OCI-LY3 (cell line): ENCODE measurements at regions not wholly inside any gene's neighbourhood (a gene's known extent, or its start where the extent isn't known, plus 50 kb on each side); places are given as distances from the start of the nearest gene placed in this dataset.
A peak's percentile ranks its signal among the peaks of the same experiment; 100 is the strongest.

Experiments
- H2AFZ ChIP-seq: fragments of 200-600, 300-600 bp; shearing (Covaris generic); 2 replicates; pipeline ENCODE4 v1.6.0; 2014; ENCODE audit warnings: antibody characterized with exemption, low read depth, low read length
- H3K27ac ChIP-seq: fragments of 200-600, 300-600 bp; sonication (generic); 2 replicates; pipeline ENCODE4 v1.5.1; 2014; ENCODE audit warnings: mild to moderate bottlenecking, low read length, moderate library complexity, mixed read lengths
- H3K27me3 ChIP-seq: fragments of 200-600, 300-600 bp; sonication (generic); 2 replicates; pipeline ENCODE4 v1.6.1; 2014; ENCODE audit warnings: low read depth, low read length, mixed read lengths
- H3K36me3 ChIP-seq: fragments of 200-600, 300-600 bp; sonication (generic); replicated peaks from 2 replicates; pipeline ENCODE3; 2014; ENCODE audit warnings: low read depth, low read length, mixed read lengths
- H3K4me1 ChIP-seq: fragments of 300-600, 200-600 bp; sonication (generic); 2 replicates; pipeline ENCODE4 v1.6.1; 2014; ENCODE audit warnings: low read length, mixed read lengths
- H3K4me2 ChIP-seq: fragments of 200-600, 300-600 bp; sonication (generic); 2 replicates; pipeline ENCODE4 v1.6.1; 2014; ENCODE audit warnings: low read length, mixed read lengths
- H3K4me3 ChIP-seq: fragments of 300-600, 200-600 bp; sonication (generic); 2 replicates; pipeline ENCODE4 v1.5.1; 2014; ENCODE audit warnings: antibody characterized with exemption, mild to moderate bottlenecking, low read length, moderate library complexity
- H3K79me2 ChIP-seq: fragments of 300-600, 200-600 bp; shearing (Covaris generic); 2 replicates; pipeline ENCODE4 v1.6.1; 2014; ENCODE audit warnings: mild to moderate bottlenecking, low read length, mixed read lengths
- H3K9ac ChIP-seq: fragments of 300-600, 200-600 bp; shearing (Covaris generic); 2 replicates; pipeline ENCODE4 v1.6.0; 2014; ENCODE audit warnings: mild to moderate bottlenecking, low read length, moderate library complexity
- H3K9me3 ChIP-seq: fragments of 200-600, 300-600 bp; shearing (Covaris generic); 2 replicates; pipeline ENCODE4 v1.6.1; 2014; ENCODE audit warnings: low read length, mixed read lengths; ENCODE audit not compliant: insufficient read depth
- H4K20me1 ChIP-seq: fragments of 200-600, 300-600 bp; sonication (generic); 2 replicates; pipeline ENCODE4 v1.6.1; 2016; ENCODE audit warnings: low read length, mixed read lengths; ENCODE audit not compliant: insufficient read depth
- EZH2phosphoT487 ChIP-seq: fragments of 200-600 bp; shearing (Covaris generic); IDR thresholded peaks from 2 replicates; pipeline ENCODE4 v1.6.1; 2018; ENCODE audit warnings: antibody characterized with exemption, mixed run types, low read depth
- TF ChIP-seq, protein P1 (sequence below): fragments of 200-600, 300-600 bp; sonication (generic); IDR thresholded peaks from 2 replicates; pipeline ENCODE4 v1.5.1; 2014; ENCODE audit warnings: antibody characterized with exemption, low read length, low read depth

DNA sequence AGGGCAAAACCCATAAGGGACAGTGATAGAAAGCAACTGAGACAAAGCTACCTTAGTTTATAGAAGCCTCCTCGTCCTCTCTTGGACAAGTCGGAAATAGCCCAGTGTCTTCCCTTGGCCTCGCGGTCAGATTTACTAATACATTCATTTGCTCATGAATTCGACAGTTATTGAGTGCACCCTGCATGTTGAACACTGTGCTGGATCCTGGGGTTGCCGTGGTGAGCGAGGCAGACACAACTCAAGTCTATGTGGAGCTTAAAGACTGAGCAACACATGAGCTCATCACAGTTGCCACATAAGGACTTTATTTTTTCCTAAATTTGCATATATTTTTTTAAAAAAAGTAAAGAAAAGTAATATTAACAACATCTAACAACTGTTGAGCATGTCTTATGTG lies 411.1 kb upstream of the ITGA1 start:
- Histone ChIP-seq H3K4me2 (no peak overlapping the region), H3K4me1 (no peaks in the 10 kb centered on the region), H2AFZ (no peak overlapping the region), H4K20me1 (no peaks in the 10 kb centered on the region), H3K36me3 (no peaks in the 10 kb centered on the region), H3K9ac (no peak overlapping the region), H3K9me3 (no peaks in the 10 kb centered on the region), H3K4me3 (no peak overlapping the region), H3K79me2 (no peaks in the 10 kb centered on the region), H3K27me3 (no peaks in the 10 kb centered on the region), H3K27ac (no peak overlapping the region)
- no peak for TF ChIP-seq EZH2phosphoT487
- TF ChIP-seq, protein P1, sequence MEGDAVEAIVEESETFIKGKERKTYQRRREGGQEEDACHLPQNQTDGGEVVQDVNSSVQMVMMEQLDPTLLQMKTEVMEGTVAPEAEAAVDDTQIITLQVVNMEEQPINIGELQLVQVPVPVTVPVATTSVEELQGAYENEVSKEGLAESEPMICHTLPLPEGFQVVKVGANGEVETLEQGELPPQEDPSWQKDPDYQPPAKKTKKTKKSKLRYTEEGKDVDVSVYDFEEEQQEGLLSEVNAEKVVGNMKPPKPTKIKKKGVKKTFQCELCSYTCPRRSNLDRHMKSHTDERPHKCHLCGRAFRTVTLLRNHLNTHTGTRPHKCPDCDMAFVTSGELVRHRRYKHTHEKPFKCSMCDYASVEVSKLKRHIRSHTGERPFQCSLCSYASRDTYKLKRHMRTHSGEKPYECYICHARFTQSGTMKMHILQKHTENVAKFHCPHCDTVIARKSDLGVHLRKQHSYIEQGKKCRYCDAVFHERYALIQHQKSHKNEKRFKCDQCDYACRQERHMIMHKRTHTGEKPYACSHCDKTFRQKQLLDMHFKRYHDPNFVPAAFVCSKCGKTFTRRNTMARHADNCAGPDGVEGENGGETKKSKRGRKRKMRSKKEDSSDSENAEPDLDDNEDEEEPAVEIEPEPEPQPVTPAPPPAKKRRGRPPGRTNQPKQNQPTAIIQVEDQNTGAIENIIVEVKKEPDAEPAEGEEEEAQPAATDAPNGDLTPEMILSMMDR: no peak

DNA sequence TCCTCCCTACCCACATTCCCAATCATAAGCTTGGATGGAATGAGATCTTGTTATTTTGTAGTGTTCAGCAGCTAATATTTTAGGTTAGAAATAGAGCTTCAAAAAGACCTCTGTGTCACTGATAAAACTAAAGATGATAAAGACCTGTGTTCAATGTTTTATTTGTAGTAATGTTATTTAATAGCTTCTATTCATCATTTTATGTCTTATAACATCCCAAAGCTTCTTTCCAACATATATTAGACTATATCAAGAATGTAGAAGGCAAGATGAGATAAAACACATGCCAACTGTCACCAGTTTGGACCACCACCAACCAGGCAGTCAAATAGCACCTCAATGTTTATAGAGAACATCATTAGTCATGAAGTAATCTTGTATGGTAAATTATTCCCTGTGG lies 409.5 kb upstream of the ITGA1 start:
- no peak for TF ChIP-seq EZH2phosphoT487
- TF ChIP-seq, protein P1: no peak
- H3K27me3 ChIP-seq: no peaks in the 10 kb centered on the region
- H3K4me2 ChIP-seq: no peak overlapping the region
- H3K36me3 ChIP-seq: no peaks in the 10 kb centered on the region
- H3K9ac ChIP-seq: no peak overlapping the region
- no peaks in the 10 kb centered on the region for H3K79me2 ChIP-seq
- no peaks in the 10 kb centered on the region for H3K9me3 ChIP-seq
- no peak overlapping the region for H2AFZ ChIP-seq
- H3K27ac ChIP-seq: no peak overlapping the region
- H3K4me3 ChIP-seq: no peak overlapping the region
- H3K4me1 ChIP-seq: no peaks in the 10 kb centered on the region
- H4K20me1 ChIP-seq: no peaks in the 10 kb centered on the region

DNA sequence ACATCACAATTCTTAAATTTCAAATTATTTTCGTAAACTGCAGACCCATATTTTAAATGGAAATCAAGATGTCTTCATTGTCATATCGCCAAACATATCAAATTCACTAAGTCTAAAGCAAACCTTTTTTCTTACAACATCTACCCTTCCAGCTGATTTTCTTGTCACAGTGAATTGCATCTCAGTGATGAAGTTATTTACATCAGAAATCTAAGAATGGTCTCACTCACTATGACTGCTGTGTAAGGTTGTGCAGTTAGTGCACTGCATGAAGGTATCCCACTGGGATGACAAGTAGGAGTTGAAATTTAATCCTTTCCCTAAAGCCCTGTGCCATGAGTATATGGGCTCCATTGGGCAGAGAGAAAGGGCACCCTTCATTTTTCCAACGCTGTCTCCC lies 399.4 kb upstream of the ITGA1 start:
- H4K20me1 ChIP-seq: no peaks in the 10 kb centered on the region
- no peak overlapping the region for H3K4me3 ChIP-seq
- H3K79me2 ChIP-seq: no peaks in the 10 kb centered on the region
- H3K9me3 ChIP-seq: no peaks in the 10 kb centered on the region
- H3K4me1 ChIP-seq: peaks cover 11% of the 10 kb centered on the region
- no peaks in the 10 kb centered on the region for H3K36me3 ChIP-seq
- TF ChIP-seq EZH2phosphoT487: no peak
- TF ChIP-seq, protein P1: no peak
- no peak overlapping the region for H3K4me2 ChIP-seq
- no peaks in the 10 kb centered on the region for H3K27me3 ChIP-seq
- no peak overlapping the region for H3K27ac ChIP-seq
- no peak overlapping the region for H2AFZ ChIP-seq
- no peak overlapping the region for H3K9ac ChIP-seq

DNA sequence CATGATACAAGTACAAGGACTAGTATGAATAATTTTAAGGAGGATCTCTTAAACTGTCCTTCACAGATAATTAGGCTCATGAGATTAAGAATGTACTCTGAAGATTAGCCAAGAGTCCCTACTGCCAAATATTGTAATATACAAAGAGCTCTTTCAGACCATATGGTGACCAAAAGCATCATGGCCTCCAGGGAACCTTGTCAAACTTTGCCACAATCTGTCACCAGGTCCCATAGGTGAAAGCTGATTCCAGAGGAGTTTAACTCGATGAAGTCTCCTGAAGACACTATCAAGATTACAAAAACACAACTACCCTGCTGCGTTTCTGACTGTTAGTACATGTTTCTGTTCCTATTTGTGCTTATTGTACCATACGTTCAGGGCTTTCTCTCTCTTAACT lies 395.4 kb upstream of the ITGA1 start:
- H4K20me1 ChIP-seq: no peaks in the 10 kb centered on the region
- TF ChIP-seq, protein P1: no peak
- no peak for TF ChIP-seq EZH2phosphoT487
- H3K9me3 ChIP-seq: no peaks in the 10 kb centered on the region
- peak overlapping the region; percentile 45 for H3K4me2 ChIP-seq
- no peak overlapping the region for H3K9ac ChIP-seq
- H3K79me2 ChIP-seq: no peaks in the 10 kb centered on the region
- H3K4me3 ChIP-seq: no peak overlapping the region
- H3K36me3 ChIP-seq: no peaks in the 10 kb centered on the region
- no peak overlapping the region for H3K27ac ChIP-seq
- H3K4me1 ChIP-seq: peaks cover 11% of the 10 kb centered on the region
- no peak overlapping the region for H2AFZ ChIP-seq
- H3K27me3 ChIP-seq: no peaks in the 10 kb centered on the region
